ENCODE measurements at regions not wholly inside any gene's neighbourhood (a gene's known extent, or its start where the extent isn't known, plus 50 kb on each side); places are given as distances from the start of the nearest gene placed in this dataset.

DNA sequence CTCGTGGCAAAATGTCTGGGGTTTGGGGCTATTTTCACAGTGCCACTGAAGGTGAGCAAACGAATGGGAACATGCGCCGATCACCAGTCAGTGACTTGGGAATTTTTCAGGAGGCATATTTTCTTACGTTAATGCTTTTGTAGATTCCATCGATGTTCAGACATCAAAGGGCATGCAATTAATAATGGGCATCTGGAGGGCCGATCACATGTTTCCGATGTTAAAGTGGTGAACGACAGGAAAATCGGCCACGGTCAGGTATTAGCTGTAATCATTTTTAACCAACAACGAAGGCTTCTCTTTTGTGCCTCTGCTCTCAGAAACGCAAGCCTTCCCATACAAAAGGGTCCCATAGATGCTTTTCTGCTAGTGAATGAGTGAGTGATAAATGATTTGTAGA lies 155.0 kb upstream of the PITX1 start:
- BruUV-seq (replicated peaks), result no TSS peak
- DNase-seq (ENCODE audit: low spot score) (no peak), ATAC-seq (no peak), FAIRE-seq (no peak)
- Histone ChIP-seq H3K36me3 (replicated peaks in 1 of 2; ENCODE audit: control insufficient read depth in 1 of 2, insufficient read depth in 2 of 2, low read length in 2 of 2) (no peaks in the 10 kb centered on the region), H3K4me1 (ENCODE audit: insufficient read depth, low read length) (peaks cover 13% of the 10 kb centered on the region), H3K9ac (ENCODE audit: insufficient read depth, low read depth, low read length) (no peak overlapping the region), H4K20me1 (ENCODE audit: insufficient read depth, low read length) (no peaks in the 10 kb centered on the region), H3K27me3 (ENCODE audit: control insufficient read depth in 1 of 2, insufficient read depth in 2 of 2, low read length in 2 of 2) (no peaks in the 10 kb centered on the region; a peak in 1 of 5 replicates), H3K9me3 (ENCODE audit: low read length) (no peaks in the 10 kb centered on the region), H3K27ac (ENCODE audit: extremely low read length, insufficient read depth, low read length) (no peak overlapping the region), H3K4me3 (replicated peaks in 1 of 3; ENCODE audit: insufficient read depth in 1 of 3, low read depth in 2 of 3, low read length in 3 of 3) (no peak overlapping the region), H3K4me2 (ENCODE audit: low read depth, low read length) (no peak overlapping the region), H3K79me2 (ENCODE audit: insufficient read depth, low read length) (no peaks in the 10 kb centered on the region), H2AFZ (ENCODE audit: low read length) (no peak overlapping the region)
- WGBS (ENCODE audit: low lambda C conversion rate), result 92% methylated on average over 13 of the region's 13 CpGs
- CTCF ChIA-PET (ENCODE audit: low intra/inter-chr PET ratio, low total read pairs), result no interaction called here
- POLR2A ChIA-PET, result no interaction called here
- intact Hi-C loops (cut with micrococcal nuclease; ENCODE audit: unreplicated experiment) (no loop called here), in situ Hi-C loops (cut with HindIII; ENCODE audit: extremely low pct_ligation_motif_present, low pct_unique_long_range_greater_than_20kb) (loop anchor here (10.0 kb wide), 1 partner anchor 154 kb away; the partner anchor contains the start of gene PITX1)
- no peak for TF ChIP-seq ZNF562 (CRISPR knock-in tag; IDR thresholded peaks at IDR 0.05; ENCODE audit: borderline replicate concordance)
- TF ChIP-seq, protein P1, sequence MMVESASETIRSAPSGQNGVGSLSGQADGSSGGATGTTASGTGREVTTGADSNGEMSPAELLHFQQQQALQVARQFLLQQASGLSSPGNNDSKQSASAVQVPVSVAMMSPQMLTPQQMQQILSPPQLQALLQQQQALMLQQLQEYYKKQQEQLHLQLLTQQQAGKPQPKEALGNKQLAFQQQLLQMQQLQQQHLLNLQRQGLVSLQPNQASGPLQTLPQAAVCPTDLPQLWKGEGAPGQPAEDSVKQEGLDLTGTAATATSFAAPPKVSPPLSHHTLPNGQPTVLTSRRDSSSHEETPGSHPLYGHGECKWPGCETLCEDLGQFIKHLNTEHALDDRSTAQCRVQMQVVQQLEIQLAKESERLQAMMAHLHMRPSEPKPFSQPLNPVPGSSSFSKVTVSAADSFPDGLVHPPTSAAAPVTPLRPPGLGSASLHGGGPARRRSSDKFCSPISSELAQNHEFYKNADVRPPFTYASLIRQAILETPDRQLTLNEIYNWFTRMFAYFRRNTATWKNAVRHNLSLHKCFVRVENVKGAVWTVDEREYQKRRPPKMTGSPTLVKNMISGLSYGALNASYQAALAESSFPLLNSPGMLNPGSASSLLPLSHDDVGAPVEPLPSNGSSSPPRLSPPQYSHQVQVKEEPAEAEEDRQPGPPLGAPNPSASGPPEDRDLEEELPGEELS (CRISPR knock-in tag; IDR thresholded peaks at IDR 0.05), result no peak
- TF ChIP-seq TCF7 (IDR thresholded peaks at IDR 0.05; ENCODE audit: low read depth), result no peak
- TF ChIP-seq NFYC (CRISPR knock-in tag; IDR thresholded peaks at IDR 0.05), result no peak
- TF ChIP-seq, protein P2, sequence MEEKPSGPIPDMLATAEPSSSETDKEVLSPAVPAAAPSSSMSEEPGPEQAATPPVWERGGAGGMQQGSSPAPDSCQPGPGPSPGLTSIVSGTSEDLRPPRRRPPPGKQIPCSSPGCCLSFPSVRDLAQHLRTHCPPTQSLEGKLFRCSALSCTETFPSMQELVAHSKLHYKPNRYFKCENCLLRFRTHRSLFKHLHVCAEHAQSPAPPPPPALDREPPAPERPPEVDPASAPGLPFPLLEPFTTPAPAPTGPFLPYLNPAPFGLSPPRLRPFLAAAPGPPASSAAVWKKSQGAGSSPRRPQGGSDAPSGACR (CRISPR knock-in tag; IDR thresholded peaks at IDR 0.05), result no peak
- TF ChIP-seq ETV5 (CRISPR knock-in tag; IDR thresholded peaks at IDR 0.05; ENCODE audit: borderline replicate concordance), result no peak
- TF ChIP-seq ZNF274 (CRISPR knock-in tag; IDR thresholded peaks at IDR 0.05), result no peak
- TF ChIP-seq TBX2 (CRISPR knock-in tag; IDR thresholded peaks at IDR 0.05; ENCODE audit: borderline replicate concordance), result no peak
- no peak for TF ChIP-seq CCAR2 (optimal IDR thresholded peaks at IDR 0.05; ENCODE audit: low read depth, low read length)
- no peak for TF ChIP-seq NONO (IDR thresholded peaks at IDR 0.05)
- no peak for TF ChIP-seq NONO (CRISPR knock-in tag; conservative IDR thresholded peaks at IDR 0.05)
- TF ChIP-seq, protein P3, sequence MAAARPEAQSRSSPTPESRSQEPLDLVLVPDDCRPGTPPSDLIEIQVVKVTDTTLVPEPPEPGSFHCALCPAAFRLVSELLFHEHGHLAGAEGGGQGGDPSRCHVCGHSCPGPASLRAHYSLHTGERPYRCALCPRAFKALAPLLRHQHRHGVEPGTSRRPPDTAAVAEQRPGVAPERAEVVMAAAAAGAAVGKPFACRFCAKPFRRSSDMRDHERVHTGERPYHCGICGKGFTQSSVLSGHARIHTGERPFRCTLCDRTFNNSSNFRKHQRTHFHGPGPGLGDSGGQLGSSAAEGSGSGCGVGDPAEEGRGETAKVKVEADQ (CRISPR knock-in tag; IDR thresholded peaks at IDR 0.05; ENCODE audit: borderline replicate concordance), result no peak

Measured in HepG2 (cell line).